ENCODE measurements at regions not wholly inside any gene's neighbourhood (a gene's known extent, or its start where the extent isn't known, plus 50 kb on each side); places are given as distances from the start of the nearest gene placed in this dataset.
"Not testable (repeated sequence)": the region's sequence is repeated elsewhere in the genome, so short reads cannot be mapped to it uniquely, and the experiment has no call there.

GRCh38 chr12:107144441-107144840 lies 51.1 kb upstream of the CRY1 start:
- no peak for DNase-seq (ENCODE audit: low read depth in 4 of 4, low spot score in 3 of 4)

DNA sequence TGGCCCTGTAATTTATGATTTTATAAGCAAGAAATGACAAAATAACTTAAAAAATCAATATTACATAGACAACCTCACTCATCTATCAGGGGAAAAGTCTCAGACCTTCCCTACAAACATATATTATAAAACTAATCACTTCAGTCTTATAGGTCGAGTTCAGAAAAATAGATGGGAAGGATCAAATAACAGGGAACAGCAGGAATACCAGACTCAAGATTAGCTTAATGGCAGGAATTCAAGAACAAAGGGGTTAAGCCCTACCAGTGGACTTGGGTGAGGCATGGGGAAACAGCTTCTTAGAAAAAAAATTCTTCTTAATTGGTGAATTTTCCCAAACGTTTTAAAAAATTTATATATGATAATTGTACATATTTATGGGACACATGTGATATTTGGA lies 51.6 kb upstream of the CRY1 start:
- DNase-seq (ENCODE audit: low read depth in 4 of 4, low spot score in 3 of 4), result no peak

- no peak for DNase-seq (ENCODE audit: low read depth in 4 of 4, low spot score in 3 of 4)
Observed at GRCh38 chr12:107145397-107145796, 52.0 kb upstream of the CRY1 start.

DNA sequence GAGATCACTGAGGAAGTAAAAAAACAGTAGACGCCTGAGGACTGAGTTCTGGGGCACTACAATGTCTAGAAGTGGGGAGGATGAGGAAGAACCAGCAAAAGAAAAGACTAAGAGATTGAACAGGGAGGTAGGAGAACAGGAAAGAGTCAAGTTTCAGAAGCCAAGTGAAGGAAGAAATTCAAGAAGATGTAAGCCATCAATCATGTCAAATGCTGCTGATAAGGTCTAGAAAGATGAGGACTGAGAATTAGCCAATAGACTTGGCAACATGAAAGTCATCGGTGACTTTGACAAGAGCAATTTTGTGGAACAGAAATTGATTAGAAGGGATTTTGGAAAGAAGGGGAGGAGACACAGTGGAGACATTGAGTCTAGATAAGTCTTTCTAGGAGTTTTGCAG lies 54.8 kb upstream of the CRY1 start:
- no peak for DNase-seq (ENCODE audit: low read depth in 4 of 4, low spot score in 3 of 4)

DNA sequence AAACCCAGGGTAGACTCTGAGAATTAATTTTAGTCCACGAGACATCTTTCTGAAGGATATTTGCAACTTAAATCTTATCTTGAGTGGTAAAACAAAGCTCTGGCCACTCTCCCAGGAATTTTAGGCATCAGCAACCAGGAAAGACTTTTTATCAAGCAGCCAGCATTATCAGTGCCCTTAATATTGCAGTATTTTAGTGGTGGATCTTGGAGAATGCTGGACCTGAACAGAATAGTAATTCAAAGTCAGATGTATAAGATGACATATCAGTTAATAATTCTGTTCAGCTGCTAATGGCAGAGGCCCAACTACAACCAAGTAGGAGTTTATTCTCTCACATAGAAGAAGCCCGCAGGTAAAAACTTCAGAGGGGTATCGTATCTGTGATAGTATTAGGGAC lies 59.0 kb upstream of the CRY1 start:
- DNase-seq (ENCODE audit: low read depth in 4 of 4, low spot score in 3 of 4), result no peak

- DNase-seq (ENCODE audit: low read depth in 4 of 4, low spot score in 3 of 4), result no peak
Observed at GRCh38 chr12:107159384-107159900, 66.1 kb upstream of the CRY1 start.

DNA sequence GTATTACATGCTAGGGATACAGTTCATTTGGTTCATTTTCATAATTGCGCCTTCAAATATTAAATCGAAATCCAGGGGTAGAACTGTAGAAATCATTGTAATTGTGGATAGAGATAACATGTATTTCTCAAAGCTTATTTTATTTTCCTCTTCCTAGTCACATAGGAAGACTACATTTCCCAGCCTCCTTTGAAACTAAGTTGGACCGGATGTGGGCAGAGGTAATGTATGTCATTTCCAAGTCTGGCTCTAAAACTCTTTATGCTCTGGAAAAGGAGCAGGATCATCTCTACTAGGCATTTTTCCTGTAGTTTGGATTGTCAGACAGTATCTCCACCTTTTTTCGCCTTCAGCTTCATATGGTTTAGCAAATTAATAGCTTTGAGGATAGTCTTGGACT lies 70.1 kb upstream of the CRY1 start:
- no peak for DNase-seq (ENCODE audit: low read depth in 4 of 4, low spot score in 3 of 4)

DNA sequence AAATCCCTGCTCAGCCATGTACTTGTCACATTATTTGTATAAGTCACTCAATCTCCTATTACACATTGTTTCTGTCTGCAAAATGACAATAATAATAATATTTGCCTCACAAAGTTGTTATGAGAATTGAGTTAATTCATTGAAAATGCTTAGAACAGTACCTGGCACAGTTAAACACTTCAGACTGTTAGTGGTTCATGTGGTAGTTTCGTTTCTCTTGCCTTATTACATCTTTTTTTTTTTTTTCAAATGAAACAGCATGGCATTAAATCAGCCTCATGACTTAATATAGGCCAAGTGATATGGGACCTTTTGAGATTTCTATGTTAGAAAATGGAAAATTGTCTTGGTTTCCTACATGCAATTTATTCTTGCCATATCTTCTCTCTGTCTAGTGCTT lies 71.0 kb upstream of the CRY1 start:
- no peak for DNase-seq (ENCODE audit: low read depth in 4 of 4, low spot score in 3 of 4)

DNA sequence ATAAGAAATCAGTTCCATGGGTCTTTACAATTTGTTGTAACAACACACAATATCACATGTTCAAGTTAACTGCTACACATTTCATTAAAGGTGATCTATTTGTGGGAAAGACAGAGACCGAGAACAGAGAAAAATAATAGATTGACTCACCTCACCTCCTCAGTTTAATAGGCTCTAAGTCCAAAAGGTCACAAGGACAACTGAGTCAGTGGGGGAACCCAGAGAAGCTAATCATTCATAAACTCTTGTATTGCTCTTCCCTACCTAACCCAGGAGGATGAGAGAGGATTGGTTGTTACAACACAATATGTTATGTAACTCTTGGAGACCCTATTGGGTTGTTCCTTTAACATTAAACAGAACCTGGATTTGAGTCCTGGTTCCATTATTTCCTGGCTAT lies 72.2 kb upstream of the CRY1 start:
- no peak for DNase-seq (ENCODE audit: low read depth in 4 of 4, low spot score in 3 of 4)

DNA sequence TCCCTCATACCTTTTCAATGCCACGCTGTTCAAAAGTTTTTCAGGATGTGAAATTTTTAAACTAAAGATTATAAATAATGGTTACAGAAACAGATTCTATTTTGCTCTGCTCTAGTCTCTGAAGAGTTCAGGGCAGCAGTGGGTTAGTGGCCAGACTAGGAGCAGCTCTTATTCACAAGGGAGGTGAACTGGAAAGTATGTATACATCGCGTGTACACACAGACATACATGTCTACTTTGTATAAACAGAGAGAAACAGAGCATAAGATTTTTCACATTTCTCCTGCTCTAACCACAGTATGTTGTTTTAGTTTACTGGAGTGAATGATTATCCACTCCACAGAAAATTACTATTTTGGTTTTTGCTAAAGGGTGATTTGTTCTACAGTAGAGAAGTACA lies 74.4 kb upstream of the CRY1 start:
- DNase-seq (ENCODE audit: low read depth in 4 of 4, low spot score in 3 of 4), result no peak

DNA sequence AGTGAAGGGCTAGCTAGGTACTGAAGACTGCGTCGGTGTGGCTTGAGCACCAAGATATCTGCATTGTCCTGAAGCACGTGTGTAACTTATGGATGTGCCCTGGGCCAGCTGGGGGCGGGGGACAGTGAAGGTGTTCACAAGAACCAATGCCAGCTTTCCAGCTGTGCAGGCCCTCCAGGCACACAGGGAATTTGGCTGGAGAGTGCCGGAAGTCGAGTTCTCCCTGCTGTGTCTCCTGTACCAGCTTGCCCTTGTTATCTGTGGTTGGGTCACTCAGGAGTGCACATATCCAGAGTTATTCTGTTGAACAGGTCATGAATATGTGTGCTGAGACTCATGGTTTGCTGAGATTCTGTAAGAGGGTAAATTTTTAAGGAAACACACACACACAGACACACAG lies 75.9 kb upstream of the CRY1 start:
- DNase-seq (ENCODE audit: low read depth in 4 of 4, low spot score in 3 of 4), result no peak

DNA sequence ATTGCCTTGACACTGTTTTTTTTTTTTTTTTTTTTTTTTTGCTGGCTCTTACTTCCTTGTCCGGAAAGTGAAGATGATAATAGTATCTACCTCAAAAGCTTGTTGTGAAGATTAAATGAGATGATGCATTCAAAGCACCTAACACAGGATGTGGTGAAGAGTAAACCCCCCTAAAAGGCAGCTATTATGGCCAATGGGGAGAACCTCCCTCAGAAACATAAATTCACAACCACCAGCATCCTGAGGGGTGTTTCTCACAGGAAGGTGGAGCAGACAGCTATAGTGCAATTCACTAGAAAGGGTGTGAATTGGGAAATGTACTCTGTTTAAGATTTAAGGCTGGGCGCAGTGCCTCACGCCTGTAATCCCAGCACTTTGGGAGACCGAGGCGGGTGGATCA lies 85.4 kb upstream of the CRY1 start:
- no peak for DNase-seq (ENCODE audit: low read depth in 4 of 4, low spot score in 3 of 4)

- no peak for DNase-seq (ENCODE audit: low read depth in 4 of 4, low spot score in 3 of 4)
Observed at GRCh38 chr12:107179871-107180270, 86.5 kb upstream of the CRY1 start.

GRCh38 chr12:107180272-107180671 lies 86.9 kb upstream of the CRY1 start:
- no peak for DNase-seq (ENCODE audit: low read depth in 4 of 4, low spot score in 3 of 4)

DNA sequence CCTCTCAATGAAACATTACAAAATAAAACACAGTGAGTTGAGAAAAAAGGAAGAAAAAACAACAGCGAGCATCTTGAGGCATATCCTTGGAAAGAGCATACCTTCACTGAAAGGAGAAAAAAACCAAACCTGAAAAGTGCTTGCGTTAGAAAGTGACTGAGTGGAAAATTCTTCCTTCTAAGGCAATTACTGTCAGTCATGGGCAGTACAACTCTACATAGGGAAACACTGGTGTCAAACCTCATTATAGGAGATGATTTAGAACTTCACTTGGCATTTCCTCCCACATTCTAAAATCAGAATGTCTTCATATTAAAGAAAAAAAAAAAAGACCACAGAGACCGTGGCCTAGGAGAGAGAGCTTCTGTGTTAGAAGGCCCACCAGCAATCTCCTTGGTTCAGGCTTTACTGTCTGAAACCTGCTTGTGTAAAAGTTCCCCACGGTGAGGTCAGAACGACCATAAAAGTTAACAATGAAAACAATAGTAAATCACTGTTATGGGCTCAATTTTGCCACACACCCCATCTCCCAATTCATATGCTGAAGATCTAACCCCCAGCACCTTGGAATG lies 91.1 kb upstream of the CRY1 start:
- DNase-seq (ENCODE audit: low read depth in 4 of 4, low spot score in 3 of 4), result no peak

DNA sequence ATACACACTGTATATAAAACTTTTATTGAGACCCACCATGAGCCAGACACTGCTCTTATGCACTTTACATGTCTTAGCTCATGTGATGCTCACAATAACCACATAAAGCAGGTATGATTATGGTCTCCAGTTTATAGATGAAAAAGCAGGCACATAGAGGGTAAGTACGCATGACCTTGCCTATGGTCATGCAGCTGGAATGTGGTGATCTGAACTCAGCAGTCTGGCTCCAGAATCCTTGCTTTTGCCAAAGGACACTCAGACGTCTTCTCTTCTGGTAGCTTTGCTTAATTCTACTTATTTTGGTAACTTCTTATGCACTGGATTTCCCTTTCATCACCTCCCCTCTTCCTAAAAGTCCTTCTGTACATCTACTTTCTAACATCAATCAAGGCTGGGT lies 103.3 kb upstream of the CRY1 start:
- no peak for DNase-seq (ENCODE audit: low read depth in 4 of 4, low spot score in 3 of 4)

DNA sequence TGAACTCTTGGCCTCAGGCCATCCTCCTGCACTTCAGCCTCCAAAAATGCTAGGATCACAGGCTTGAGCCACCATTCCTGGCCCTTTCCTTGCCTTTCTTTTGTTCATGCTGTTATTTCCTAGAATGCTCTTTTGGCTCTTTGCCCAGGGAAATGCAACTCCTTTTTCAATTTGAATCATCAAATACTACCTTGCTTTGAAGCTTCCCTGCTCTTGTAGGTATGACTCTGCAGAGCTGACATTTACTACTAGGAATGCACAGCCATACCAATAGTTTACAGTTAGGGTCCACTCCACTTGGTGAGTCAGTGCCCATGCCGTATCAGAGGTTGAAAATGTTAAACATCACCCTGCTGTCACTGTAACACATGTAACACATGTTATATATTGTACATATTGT lies 107.0 kb upstream of the CRY1 start:
- DNase-seq (ENCODE audit: low read depth in 4 of 4, low spot score in 3 of 4), result no peak

- no peak for DNase-seq (ENCODE audit: low read depth in 4 of 4, low spot score in 3 of 4)
Observed at GRCh38 chr12:107207931-107208525, 114.7 kb upstream of the CRY1 start.

GRCh38 chr12:107209700-107210099 lies 116.4 kb upstream of the CRY1 start:
- DNase-seq (ENCODE audit: low read depth in 4 of 4, low spot score in 3 of 4), result not testable (repeated sequence)

- DNase-seq (ENCODE audit: low read depth in 4 of 4, low spot score in 3 of 4), result not testable (repeated sequence)
Observed at GRCh38 chr12:107214373-107214773, 121.0 kb upstream of the CRY1 start.

- DNase-seq (ENCODE audit: low read depth in 4 of 4, low spot score in 3 of 4), result not testable (repeated sequence)
Observed at GRCh38 chr12:107216411-107216810, 123.1 kb upstream of the CRY1 start.

DNA sequence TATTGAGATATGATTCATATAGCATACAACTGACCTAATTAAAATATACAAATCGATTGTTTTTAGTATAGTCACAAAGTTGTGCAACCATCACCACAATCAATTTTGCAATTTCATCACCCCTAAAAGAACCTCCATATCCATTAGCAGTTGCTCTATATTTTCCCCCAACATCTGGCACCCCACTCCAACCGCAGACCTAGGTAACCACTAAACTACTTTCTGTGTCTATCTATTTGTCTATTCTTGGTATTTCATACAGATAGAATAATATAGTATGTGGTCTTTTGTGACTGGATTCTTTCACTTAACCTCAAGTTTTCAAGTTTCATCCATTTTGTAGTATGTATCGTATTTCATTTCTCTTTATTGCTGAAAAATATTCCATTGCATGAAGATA lies 126.0 kb upstream of the CRY1 start:
- no peak for DNase-seq (ENCODE audit: low read depth in 4 of 4, low spot score in 3 of 4)

- no peak for DNase-seq (ENCODE audit: low read depth in 4 of 4, low spot score in 3 of 4)
Observed at GRCh38 chr12:107221913-107222312, 128.6 kb upstream of the CRY1 start.

All from right renal pelvis (tissue), 4 donors.